ENCODE measurements at regions not wholly inside any gene's neighbourhood (a gene's known extent, or its start where the extent isn't known, plus 50 kb on each side); places are given as distances from the start of the nearest gene placed in this dataset.

DNA sequence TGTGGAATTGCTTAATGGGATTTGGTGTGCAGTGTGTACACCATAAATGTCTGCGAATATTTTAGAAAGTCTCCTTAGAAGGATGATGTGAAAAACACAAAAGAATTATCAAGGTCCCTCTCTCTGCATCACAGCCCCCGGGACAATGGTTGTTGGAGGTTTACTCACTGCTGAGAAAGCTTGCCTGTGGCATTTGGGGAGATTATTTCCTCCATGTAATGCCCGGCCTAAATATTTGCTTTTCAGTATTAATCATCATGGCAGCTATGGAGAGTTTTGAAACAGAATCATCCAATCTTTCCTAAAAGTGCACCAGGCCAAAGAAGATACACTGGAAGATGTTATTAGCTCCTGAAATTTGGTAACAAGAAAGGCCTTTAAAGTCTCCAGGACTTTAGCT is 113.8 kb upstream of the ADCY1 start:
- H3K27me3 ChIP-seq: no peaks in the 10 kb centered on the region
- 86 to 87% methylated on average over 3 of the region's 3 CpGs for WGBS, 2 donors
- no peaks in the 10 kb centered on the region for H3K36me3 ChIP-seq
- H3K4me1 ChIP-seq: no peaks in the 10 kb centered on the region
- no peak overlapping the region for H3K27ac ChIP-seq
- TF ChIP-seq POLR2A (IDR thresholded peaks at IDR 0.05): no peak
- TF ChIP-seq, protein P1, sequence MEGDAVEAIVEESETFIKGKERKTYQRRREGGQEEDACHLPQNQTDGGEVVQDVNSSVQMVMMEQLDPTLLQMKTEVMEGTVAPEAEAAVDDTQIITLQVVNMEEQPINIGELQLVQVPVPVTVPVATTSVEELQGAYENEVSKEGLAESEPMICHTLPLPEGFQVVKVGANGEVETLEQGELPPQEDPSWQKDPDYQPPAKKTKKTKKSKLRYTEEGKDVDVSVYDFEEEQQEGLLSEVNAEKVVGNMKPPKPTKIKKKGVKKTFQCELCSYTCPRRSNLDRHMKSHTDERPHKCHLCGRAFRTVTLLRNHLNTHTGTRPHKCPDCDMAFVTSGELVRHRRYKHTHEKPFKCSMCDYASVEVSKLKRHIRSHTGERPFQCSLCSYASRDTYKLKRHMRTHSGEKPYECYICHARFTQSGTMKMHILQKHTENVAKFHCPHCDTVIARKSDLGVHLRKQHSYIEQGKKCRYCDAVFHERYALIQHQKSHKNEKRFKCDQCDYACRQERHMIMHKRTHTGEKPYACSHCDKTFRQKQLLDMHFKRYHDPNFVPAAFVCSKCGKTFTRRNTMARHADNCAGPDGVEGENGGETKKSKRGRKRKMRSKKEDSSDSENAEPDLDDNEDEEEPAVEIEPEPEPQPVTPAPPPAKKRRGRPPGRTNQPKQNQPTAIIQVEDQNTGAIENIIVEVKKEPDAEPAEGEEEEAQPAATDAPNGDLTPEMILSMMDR (IDR thresholded peaks at IDR 0.05): no peak
- H3K9me3 ChIP-seq: no peaks in the 10 kb centered on the region
- intact Hi-C loops (cut with DNase I): no loop called here
- no peak overlapping the region for H3K4me3 ChIP-seq (replicated peaks in 1 of 3)
- no peak for DNase-seq

GRCh38 chr7:45461026-45461425 is 113.1 kb upstream of the ADCY1 start:
- H3K4me1 ChIP-seq: no peaks in the 10 kb centered on the region
- no peak for TF ChIP-seq POLR2A (IDR thresholded peaks at IDR 0.05)
- TF ChIP-seq, protein P1 (IDR thresholded peaks at IDR 0.05): no peak
- no peaks in the 10 kb centered on the region for H3K36me3 ChIP-seq
- H3K27me3 ChIP-seq: no peaks in the 10 kb centered on the region
- 82 to 92% methylated on average over 3 of the region's 3 CpGs for WGBS, 2 donors
- intact Hi-C loops (cut with DNase I): no loop called here
- no peak overlapping the region for H3K27ac ChIP-seq
- DNase-seq: no peak
- no peaks in the 10 kb centered on the region for H3K9me3 ChIP-seq
- H3K4me3 ChIP-seq (replicated peaks in 1 of 3): no peak overlapping the region

- Histone ChIP-seq H3K4me1 (no peaks in the 10 kb centered on the region), H3K27me3 (no peaks in the 10 kb centered on the region), H3K36me3 (no peaks in the 10 kb centered on the region), H3K27ac (no peak overlapping the region), H3K9me3 (no peaks in the 10 kb centered on the region), H3K4me3 (replicated peaks in 1 of 3) (no peak overlapping the region)
- intact Hi-C loops (cut with DNase I): no loop called here
- TF ChIP-seq, protein P1 (IDR thresholded peaks at IDR 0.05): no peak
- TF ChIP-seq POLR2A (IDR thresholded peaks at IDR 0.05): no peak
- 56 to 94% methylated on average over 1 of the region's 1 CpG for WGBS, 2 donors
- DNase-seq: no peak
Measured at GRCh38 chr7:45469103-45469502, 105.1 kb upstream of the ADCY1 start.

DNA sequence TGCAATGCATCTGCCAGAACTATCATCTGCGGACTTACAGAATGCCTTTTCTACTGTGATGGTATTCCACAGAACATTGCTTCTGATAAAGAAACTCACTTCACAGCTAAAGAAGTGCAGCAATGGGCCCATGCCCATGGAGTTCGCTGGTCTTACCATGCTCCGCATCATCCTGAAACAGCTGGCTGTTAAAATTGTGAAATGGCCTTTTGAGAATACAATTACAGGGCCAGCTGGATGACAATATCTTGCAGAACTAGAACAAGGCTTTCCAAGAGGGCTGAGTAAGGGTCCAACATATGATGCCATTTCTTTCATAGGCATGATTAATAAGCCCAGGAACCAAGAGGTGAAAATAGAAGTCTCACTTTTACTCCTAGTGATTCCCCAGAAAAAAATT is 104.1 kb upstream of the ADCY1 start:
- no peaks in the 10 kb centered on the region for H3K27me3 ChIP-seq
- no peak overlapping the region for H3K27ac ChIP-seq
- 91 to 100% methylated on average over 3 of the region's 3 CpGs for WGBS, 2 donors
- TF ChIP-seq, protein P1 (IDR thresholded peaks at IDR 0.05): no peak
- no peak for TF ChIP-seq POLR2A (IDR thresholded peaks at IDR 0.05)
- H3K4me3 ChIP-seq (replicated peaks in 1 of 3): no peak overlapping the region
- no peaks in the 10 kb centered on the region for H3K36me3 ChIP-seq
- H3K9me3 ChIP-seq: no peaks in the 10 kb centered on the region
- no peak for DNase-seq
- no peaks in the 10 kb centered on the region for H3K4me1 ChIP-seq
- intact Hi-C loops (cut with DNase I): no loop called here

DNA sequence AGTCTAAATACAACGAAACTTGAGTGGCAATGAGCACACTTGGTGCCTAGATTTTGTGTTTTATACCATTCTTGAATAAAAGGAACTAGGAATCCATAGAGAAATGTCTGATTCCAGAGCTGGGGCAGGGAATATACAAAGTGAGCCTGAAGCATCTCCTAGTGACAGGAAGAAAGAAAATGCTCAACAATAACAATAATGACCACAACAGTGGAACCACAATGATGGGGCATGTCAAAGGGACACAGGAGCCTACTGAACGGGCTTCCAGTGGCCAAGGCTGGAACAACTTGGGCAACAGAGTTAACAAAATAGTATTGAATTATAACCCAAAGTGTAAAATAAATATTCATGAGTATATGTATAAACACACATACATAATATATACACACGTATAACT is 94.4 kb upstream of the ADCY1 start:
- H3K27me3 ChIP-seq: no peaks in the 10 kb centered on the region
- intact Hi-C loops (cut with DNase I): no loop called here
- no peak overlapping the region for H3K27ac ChIP-seq
- WGBS, 2 donors: 81 to 86% methylated on average over 3 of the region's 3 CpGs
- DNase-seq: no peak
- no peaks in the 10 kb centered on the region for H3K9me3 ChIP-seq
- no peak overlapping the region for H3K4me3 ChIP-seq (replicated peaks in 1 of 3)
- no peaks in the 10 kb centered on the region for H3K4me1 ChIP-seq
- TF ChIP-seq, protein P1 (IDR thresholded peaks at IDR 0.05): no peak
- TF ChIP-seq POLR2A (IDR thresholded peaks at IDR 0.05): no peak
- H3K36me3 ChIP-seq: no peaks in the 10 kb centered on the region
